GM20000 (cell line): ENCODE measurements at regions not wholly inside any gene's neighbourhood (a gene's known extent, or its start where the extent isn't known, plus 50 kb on each side); places are given as distances from the start of the nearest gene placed in this dataset.
"Not testable (repeated sequence)": the region's sequence is repeated elsewhere in the genome, so short reads cannot be mapped to it uniquely, and the experiment has no call there.

Experiments used
- DNase-seq: peaks from one replicate; pipeline ENCODE4 v3.0.0; 2012; ENCODE audit warnings: low spot score
- CTCF ChIP-seq: IDR thresholded peaks from 2 replicates; pipeline ENCODE4 v1.5.1; 2012; ENCODE audit warnings: mild to moderate bottlenecking, control low read depth; ENCODE audit errors: extremely low read depth, missing control alignments

GRCh38 chr7:69527706-69528105, 70.6 kb upstream of the AUTS2 start:
- DNase-seq, result no peak
- TF ChIP-seq CTCF, result no peak

DNA sequence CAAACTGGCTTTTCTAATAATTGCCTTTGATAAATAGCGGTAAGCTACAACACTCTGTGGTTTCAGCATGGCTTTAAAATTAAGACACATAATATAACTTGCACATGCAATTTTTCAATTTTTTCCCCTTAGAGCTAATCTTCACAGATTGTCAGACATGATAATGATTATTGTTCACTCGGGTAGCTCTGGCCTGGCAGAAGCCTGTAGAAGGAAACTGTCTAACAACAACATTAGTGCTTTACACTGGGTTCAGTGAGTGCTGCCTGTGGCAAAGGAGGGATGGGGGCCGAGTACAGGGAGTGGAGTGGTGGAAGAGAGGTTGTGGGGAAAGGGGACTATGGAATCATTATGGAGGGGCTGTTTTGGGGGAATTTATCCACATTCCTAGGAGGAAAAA, 67.2 kb upstream of the AUTS2 start:
- DNase-seq, result no peak
- TF ChIP-seq CTCF, result no peak

DNA sequence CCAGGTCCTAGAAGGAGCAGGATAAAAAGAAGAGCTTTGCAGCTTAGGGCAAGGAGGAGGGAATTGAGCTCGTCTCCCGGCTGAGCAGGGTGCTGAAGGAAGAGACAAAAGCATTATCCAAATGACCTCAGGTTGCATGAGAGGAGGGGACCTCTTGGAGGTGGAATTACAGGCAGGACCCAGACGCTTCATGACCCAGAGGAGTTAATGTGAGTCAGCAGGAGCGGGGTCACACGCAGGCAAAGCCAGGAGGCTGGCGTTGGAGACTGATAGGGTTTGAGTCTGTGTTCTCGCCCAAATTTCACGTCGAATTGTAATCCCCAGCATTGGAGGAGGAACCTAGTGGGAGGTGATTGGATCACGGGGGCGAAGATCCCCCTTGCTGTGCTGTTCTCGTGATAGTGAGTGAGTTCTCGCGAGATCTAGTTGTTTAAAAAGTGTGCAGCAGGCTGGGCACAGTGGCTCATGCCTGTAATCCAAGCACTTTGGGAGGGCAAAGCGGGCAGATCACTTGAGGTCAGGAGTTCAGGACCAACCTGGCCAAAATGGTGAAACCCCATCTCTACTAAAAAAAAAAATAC, 63.7 kb upstream of the AUTS2 start:
- TF ChIP-seq CTCF, result no peak
- DNase-seq, result no peak

DNA sequence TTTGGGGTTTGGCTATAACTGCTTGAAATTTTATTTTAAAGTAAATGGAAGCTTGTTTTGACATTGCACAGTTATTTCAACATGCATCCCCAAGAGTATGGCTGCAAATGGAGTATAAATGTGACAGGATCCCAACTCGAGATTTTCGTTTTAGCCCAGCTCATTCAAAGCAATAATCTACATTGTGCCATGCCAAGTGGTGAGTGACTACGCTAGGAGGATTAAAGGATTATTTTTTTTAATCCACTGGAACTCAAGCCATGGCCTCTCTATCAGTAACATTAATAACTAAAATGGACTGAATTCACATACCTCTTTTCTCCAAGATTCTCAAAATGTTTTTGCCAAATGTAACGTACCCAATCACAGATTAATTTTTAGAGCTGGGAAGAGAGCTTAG, 60.6 kb upstream of the AUTS2 start:
- no peak for TF ChIP-seq CTCF

DNA sequence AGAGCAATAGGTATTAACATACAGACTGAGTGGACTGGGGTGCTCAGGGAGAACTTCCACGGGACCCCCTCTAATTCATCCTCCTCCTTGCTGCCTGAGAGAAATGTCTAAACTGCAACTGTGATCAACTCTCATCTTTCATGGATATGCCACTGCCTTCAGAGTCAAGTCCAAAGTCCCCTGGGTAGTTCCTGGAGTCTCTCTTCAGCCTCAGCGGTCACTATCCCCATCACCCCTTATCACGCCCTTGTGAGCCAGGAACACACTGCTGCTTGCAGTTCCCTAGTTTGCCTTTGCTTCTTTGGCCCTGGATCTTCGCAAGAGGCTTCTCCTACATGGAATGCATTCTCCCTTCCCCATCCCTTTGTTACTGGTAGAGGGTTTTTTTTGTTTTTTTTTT, 58.7 kb upstream of the AUTS2 start:
- no peak for DNase-seq
- TF ChIP-seq CTCF, result no peak

More for the DNA sequence above, 60.6 kb upstream of the AUTS2 start:
- DNase-seq, result no peak

DNA sequence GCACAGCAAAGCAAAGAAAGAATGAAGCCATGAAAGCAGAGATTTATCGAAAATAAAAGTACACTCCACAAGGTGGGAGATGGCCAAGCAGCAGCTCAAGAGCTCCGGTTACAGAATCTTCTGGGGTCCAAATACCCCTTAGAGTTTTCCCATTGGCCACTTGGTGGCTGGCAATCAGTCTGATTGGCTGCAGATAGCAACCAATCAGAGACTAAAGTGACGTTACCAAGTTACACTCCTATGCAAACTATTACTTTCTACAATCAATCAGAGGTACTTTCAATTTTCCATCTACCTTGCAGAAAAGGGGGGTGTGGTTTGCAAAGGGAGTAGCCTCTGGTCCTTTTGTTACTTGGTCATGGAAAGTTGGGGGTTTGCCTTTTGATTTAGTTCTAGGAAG, 58.0 kb upstream of the AUTS2 start:
- no peak for DNase-seq
- no peak for TF ChIP-seq CTCF

- not testable (repeated sequence) for DNase-seq
Observed at GRCh38 chr7:69541779-69542432, 56.4 kb upstream of the AUTS2 start.

- TF ChIP-seq CTCF, result no peak
- DNase-seq, result no peak
Observed at GRCh38 chr7:69545175-69545574, 53.1 kb upstream of the AUTS2 start.
